SK-N-SH (cell line): ENCODE measurements at regions not wholly inside any gene's neighbourhood (a gene's known extent, or its start where the extent isn't known, plus 50 kb on each side); places are given as distances from the start of the nearest gene placed in this dataset.

Experiments
- CTCF ChIA-PET: fragments of 300-600, 350-600 bp; formaldehyde crosslinking; extraction: SDS; loops from one replicate; lab custom pipeline; 2021; lab: Yijun Ruan, JAX
- POLR2A ChIA-PET: fragments of 350-600 bp; sonication (Branson Sonifier 250); formaldehyde crosslinking; extraction: SDS; loops from one replicate; lab custom pipeline; 2020; ENCODE audit warnings: antibody characterized with exemption, inconsistent platforms; lab: Yijun Ruan, JAX
- DNase-seq: peaks from one replicate; pipeline ENCODE4 v3.0.0; 2012
- H2AFZ ChIP-seq: fragments of 200-600 bp; sonication (generic); 2 replicates; pipeline ENCODE4 v1.8.1; 2016; ENCODE audit warnings: antibody characterized with exemption, mild to moderate bottlenecking, low read depth
- H3F3A ChIP-seq: fragments of 200-600 bp; sonication (generic); replicated peaks from 2 replicates; pipeline ENCODE3; 2016; ENCODE audit warnings: antibody characterized with exemption, mild to moderate bottlenecking; ENCODE audit not compliant: insufficient read depth
- H3K27ac ChIP-seq, 2 experiments: fragments of 200-500 bp in 1 of 2; fragments of 200-600 bp in 1 of 2; sonication (Bioruptor generic) in 1 of 2; sonication (generic), shearing (Covaris generic) in 1 of 2; 2 replicates each; pipeline versions ENCODE4 v1.5.1 to v1.6.1; 2014 to 2016; ENCODE audit warnings: low read depth in 2 of 2, inconsistent platforms in 1 of 2, low read length in 1 of 2, mild to moderate bottlenecking in 1 of 2, mixed read lengths in 1 of 2
- H3K27me3 ChIP-seq: fragments of 200-600 bp; sonication (generic), shearing (Covaris generic); 2 replicates; pipeline ENCODE4 v1.6.1; 2016; ENCODE audit warnings: mixed run types; ENCODE audit not compliant: insufficient read depth
- H3K36me3 ChIP-seq, 2 experiments: fragments of 200-500 bp in 1 of 2; fragments of 200-600 bp in 1 of 2; sonication (Bioruptor generic) in 1 of 2; sonication (generic) in 1 of 2; replicated peaks in 1 of 2; 2 replicates each; pipeline versions ENCODE3 to v1.5.1; 2014 to 2016; ENCODE audit warnings: low read length in 1 of 2, mild to moderate bottlenecking in 1 of 2; ENCODE audit not compliant: insufficient read depth in 2 of 2, control insufficient read depth in 1 of 2
- H3K4me1 ChIP-seq, 2 experiments: fragments of 200-500 bp in 1 of 2; fragments of 200-600 bp in 1 of 2; sonication (Bioruptor generic) in 1 of 2; sonication (generic), shearing (Covaris generic) in 1 of 2; 2 replicates each; pipeline versions ENCODE4 v1.5.1 to v1.6.1; 2014 to 2016; ENCODE audit warnings: low read depth in 1 of 2, low read length in 1 of 2, mixed run types in 1 of 2; ENCODE audit not compliant: insufficient read depth in 2 of 2, control insufficient read depth in 1 of 2
- H3K4me2 ChIP-seq: fragments of 200-600 bp; sonication (generic), shearing (Covaris generic); 2 replicates; pipeline ENCODE4 v1.6.1; 2017; ENCODE audit warnings: mixed run types
- H3K4me3 ChIP-seq, 2 experiments: fragments of 200-500 bp in 1 of 2; fragments of 200-600 bp in 1 of 2; sonication (Bioruptor generic) in 1 of 2; sonication (generic), shearing (Covaris generic) in 1 of 2; 2 replicates each; pipeline versions ENCODE4 v1.5.1 to v1.8.1; 2014 to 2016; ENCODE audit warnings: low read depth in 2 of 2, inconsistent platforms in 1 of 2, low read length in 1 of 2, mild to moderate bottlenecking in 1 of 2, mixed read lengths in 1 of 2, moderate library complexity in 1 of 2
- H3K79me2 ChIP-seq: fragments of 200-600 bp; sonication (generic); 2 replicates; pipeline ENCODE4 v1.8.1; 2017; ENCODE audit warnings: mild to moderate bottlenecking; ENCODE audit not compliant: insufficient read depth
- H3K9ac ChIP-seq: fragments of 200-600 bp; sonication (generic); 2 replicates; pipeline ENCODE4 v1.6.1; 2017; ENCODE audit warnings: mixed run types
- H3K9me2 ChIP-seq: fragments of 200-600 bp; sonication (generic); 2 replicates; pipeline ENCODE4 v1.6.1; 2017; ENCODE audit warnings: mixed run types
- H3K9me3 ChIP-seq: fragments of 200-600 bp; sonication (generic); 2 replicates; pipeline ENCODE4 v1.6.1; 2017; ENCODE audit warnings: mixed run types, mild to moderate bottlenecking, moderate library complexity
- H4K20me1 ChIP-seq: fragments of 200-600 bp; sonication (generic); 2 replicates; pipeline ENCODE4 v1.6.1; 2017; ENCODE audit warnings: mild to moderate bottlenecking, mixed run types; ENCODE audit not compliant: insufficient read depth
- CHD2 ChIP-seq: fragments of 150-350 bp; IDR thresholded peaks from 2 replicates; pipeline ENCODE4 v1.6.1; 2018; ENCODE audit warnings: low read length; ENCODE audit not compliant: partially characterized antibody
- EZH2phosphoT487 ChIP-seq: fragments of 200-600 bp; sonication (generic); IDR thresholded peaks from 2 replicates; pipeline ENCODE4 v1.6.1; 2017; ENCODE audit warnings: low read depth, mixed run types, mild to moderate bottlenecking, antibody characterized with exemption, moderate library complexity, borderline replicate concordance
- GABPA ChIP-seq: IDR thresholded peaks from 2 replicates; pipeline ENCODE4 v1.4.0; 2012; ENCODE audit warnings: low read depth, mild to moderate bottlenecking
- IRF3 ChIP-seq: fragments of 150-350 bp; IDR thresholded peaks from 2 replicates; pipeline ENCODE4 v1.6.1; 2016; ENCODE audit warnings: mild to moderate bottlenecking, low read depth, low read length
- MAX ChIP-seq: IDR thresholded peaks from 2 replicates; pipeline ENCODE4 v1.4.0; 2012; ENCODE audit warnings: low read depth
- NFIC ChIP-seq: IDR thresholded peaks from 2 replicates; pipeline ENCODE4 v1.4.0; 2012; ENCODE audit warnings: borderline replicate concordance
- PBX3 ChIP-seq: IDR thresholded peaks from 2 replicates; pipeline ENCODE4; 2012
- RAD21 ChIP-seq: IDR thresholded peaks from 2 replicates; pipeline ENCODE4 v1.6.1; 2012; ENCODE audit warnings: mild to moderate bottlenecking, low read length
- REST ChIP-seq: IDR thresholded peaks from 2 replicates; pipeline ENCODE4 v1.6.1; 2012; ENCODE audit warnings: mild to moderate bottlenecking, low read depth, low read length, moderate library complexity
- SIN3A ChIP-seq: IDR thresholded peaks from 2 replicates; pipeline ENCODE4 v1.6.1; 2012; ENCODE audit warnings: low read depth, mild to moderate bottlenecking, low read length, moderate library complexity, borderline replicate concordance
- TCF12 ChIP-seq: IDR thresholded peaks from 2 replicates; pipeline ENCODE4 v1.4.0; 2012
- TEAD4 ChIP-seq: IDR thresholded peaks from 2 replicates; pipeline ENCODE4 v1.4.0; 2012; ENCODE audit warnings: mild to moderate bottlenecking, borderline replicate concordance; ENCODE audit not compliant: insufficient read depth
- ZBTB33 ChIP-seq: IDR thresholded peaks from 2 replicates; pipeline ENCODE4 v1.4.0; 2012; ENCODE audit warnings: low read depth, borderline replicate concordance
- WGBS: methylation state at CpG from one replicate; pipeline ENCODE4 v1.1.6; 2017; ENCODE audit warnings: low lambda C conversion rate; 5-methylcytosine and 5-hydroxymethylcytosine counted together

GRCh38 chr13:27372896-27373295, 51.5 kb upstream of the GTF3A start:
- Histone ChIP-seq H3K4me1 (no peaks in the 10 kb centered on the region), H3K9me2 (no peaks in the 10 kb centered on the region), H4K20me1 (no peaks in the 10 kb centered on the region), H3K9me3 (no peaks in the 10 kb centered on the region), H3K79me2 (no peaks in the 10 kb centered on the region), H3K27me3 (peaks cover 69% of the 10 kb centered on the region), H3K4me2 (no peak overlapping the region), H3K4me3 (no peak overlapping the region), H3K36me3 (no peaks in the 10 kb centered on the region), H3F3A (peaks cover 7% of the 10 kb centered on the region), H3K9ac (no peak overlapping the region), H2AFZ (no peak overlapping the region), H3K27ac (no peak overlapping the region)
- WGBS = 2% methylated on average over 11 of the region's 11 CpGs
- POLR2A ChIA-PET = no interaction called here
- TF ChIP-seq TEAD4 = no peak
- no peak for TF ChIP-seq MAX
- TF ChIP-seq ZBTB33 = no peak
- TF ChIP-seq TCF12 = no peak
- no peak for TF ChIP-seq PBX3
- TF ChIP-seq REST = no peak
- CTCF ChIA-PET = interaction anchor here (1.0 to 12.1 kb wide), 14 partner anchors 11 to 611 kb away, joined by 3 to 186 read pairs (median 4); no protein-coding TSS in a partner anchor
- no peak for DNase-seq

- Histone ChIP-seq H3K9ac (no peak overlapping the region), H3F3A (peaks cover 7% of the 10 kb centered on the region), H3K9me3 (no peaks in the 10 kb centered on the region), H3K4me1 (no peaks in the 10 kb centered on the region), H4K20me1 (no peaks in the 10 kb centered on the region), H2AFZ (no peak overlapping the region), H3K4me2 (no peak overlapping the region), H3K27me3 (peaks cover 67% of the 10 kb centered on the region), H3K9me2 (no peaks in the 10 kb centered on the region), H3K79me2 (no peaks in the 10 kb centered on the region), H3K4me3 (no peak overlapping the region; a peak in 1 of 4 replicates), H3K27ac (no peak overlapping the region), H3K36me3 (no peaks in the 10 kb centered on the region)
- 66% methylated on average over 7 of the region's 10 CpGs for WGBS
- CTCF ChIA-PET = interaction anchor here (0.8 to 12.1 kb wide), 14 partner anchors 9 to 610 kb away, joined by 3 to 186 read pairs (median 6); no protein-coding TSS in a partner anchor
- no peak for DNase-seq
- TF ChIP-seq NFIC (no peak), SIN3A (no peak), CHD2 (no peak), EZH2phosphoT487 (no peak), MAX (no peak), GABPA (no peak), RAD21 (no peak), TEAD4 (no peak), ZBTB33 (no peak), IRF3 (no peak)
- POLR2A ChIA-PET = no interaction called here
Observed at GRCh38 chr13:27374126-27374613, 50.2 kb upstream of the GTF3A start.
